ENCODE measurements at regions not wholly inside any gene's neighbourhood (a gene's known extent, or its start where the extent isn't known, plus 50 kb on each side); places are given as distances from the start of the nearest gene placed in this dataset.
"Not testable (repeated sequence)": the region's sequence is repeated elsewhere in the genome, so short reads cannot be mapped to it uniquely, and the experiment has no call there.

- no peak for DNase-seq
Measured at GRCh38 chr1:195738966-195739650, 869.1 kb downstream of the KCNT2 start.

GRCh38 chr1:195735140-195735539 is 873.1 kb downstream of the KCNT2 start:
- DNase-seq = no peak

- DNase-seq = no peak
Measured at GRCh38 chr1:195733826-195734225, 874.4 kb downstream of the KCNT2 start.

DNA sequence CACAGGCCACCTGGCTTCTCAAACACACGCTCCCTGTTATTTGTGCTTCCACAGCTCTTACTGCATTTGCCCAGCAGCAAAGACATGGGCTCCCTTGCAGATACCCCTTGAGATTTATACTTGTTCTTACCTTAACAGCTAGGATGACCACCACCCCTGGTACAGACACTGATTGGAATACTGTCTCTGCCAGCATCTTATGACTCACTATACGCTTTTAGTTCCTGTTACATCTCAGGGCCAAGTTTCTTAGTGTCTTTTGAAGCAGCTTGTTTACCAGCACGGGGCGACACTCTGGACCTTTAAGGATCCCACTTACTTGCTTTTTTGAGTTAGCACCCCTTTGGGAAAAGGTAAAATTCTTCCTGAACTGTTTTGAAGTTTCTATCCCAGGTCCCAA is 874.8 kb downstream of the KCNT2 start:
- DNase-seq = no peak

GRCh38 chr1:195731385-195731784 is 876.9 kb downstream of the KCNT2 start:
- DNase-seq = no peak

DNA sequence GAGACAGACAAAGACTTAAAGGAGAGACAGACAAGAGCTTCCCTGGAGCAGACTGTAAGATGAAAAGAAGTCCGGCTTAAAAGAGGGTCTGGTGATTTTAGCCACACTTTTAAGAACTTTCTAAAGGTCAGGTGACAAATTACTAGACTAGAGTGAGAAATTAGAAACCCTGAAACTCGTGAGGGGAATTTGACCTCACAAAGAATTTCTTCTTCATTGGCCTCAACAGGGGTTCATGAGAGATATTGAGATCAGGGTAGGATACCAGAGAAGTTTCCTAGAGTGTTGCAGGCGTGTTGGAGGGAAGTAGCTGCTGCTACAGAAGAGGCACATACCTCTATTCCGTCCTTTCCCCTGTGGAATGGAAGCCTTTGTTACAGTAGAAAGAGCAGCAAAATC is 884.4 kb downstream of the KCNT2 start:
- DNase-seq = no peak

DNA sequence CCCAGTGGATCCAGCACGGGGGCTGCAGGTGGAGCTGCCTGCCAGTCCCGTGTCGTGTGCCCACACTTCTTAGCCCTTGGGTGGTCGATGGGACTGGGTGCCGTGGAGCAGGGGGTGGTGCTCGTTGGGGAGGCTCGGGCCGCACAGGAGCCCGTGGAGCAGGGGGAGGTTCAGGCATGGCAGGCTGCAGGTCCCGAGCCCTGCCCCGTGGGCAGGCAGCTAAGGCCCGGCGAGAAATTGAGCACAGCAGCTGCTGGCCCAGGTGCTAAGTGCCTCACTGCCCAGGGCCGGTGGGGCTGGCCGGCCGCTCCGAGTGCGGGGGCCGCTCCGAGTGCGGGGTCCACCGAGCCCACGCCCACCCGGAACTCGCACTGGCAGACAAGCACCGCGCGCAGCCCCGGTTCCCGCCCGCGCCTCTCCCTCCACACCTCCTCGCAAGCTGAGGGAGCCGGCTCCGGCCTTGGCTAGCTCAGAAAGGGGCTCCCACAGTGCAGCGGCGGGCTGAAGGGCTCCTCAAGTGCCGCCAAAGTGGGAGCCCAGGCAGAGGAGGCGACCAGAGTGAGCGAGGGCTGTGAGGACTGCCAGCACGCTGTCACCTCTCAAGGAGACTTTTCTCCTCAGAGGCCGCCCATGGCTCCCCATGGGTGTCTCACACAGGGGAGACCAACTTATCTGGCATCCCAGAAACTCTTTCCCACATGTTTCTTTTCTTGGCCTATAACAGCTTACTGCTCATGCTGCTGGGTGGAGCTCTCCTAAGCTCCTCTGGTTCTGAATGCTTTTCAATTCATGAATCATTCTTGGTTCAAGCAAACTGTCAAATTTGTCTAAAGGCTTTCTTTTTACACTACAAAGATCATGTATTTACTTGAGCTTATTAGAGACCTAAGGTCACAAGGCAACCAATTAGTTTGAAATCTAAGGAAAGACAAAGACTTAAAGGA is 885.1 kb downstream of the KCNT2 start:
- not testable (repeated sequence) for DNase-seq

DNA sequence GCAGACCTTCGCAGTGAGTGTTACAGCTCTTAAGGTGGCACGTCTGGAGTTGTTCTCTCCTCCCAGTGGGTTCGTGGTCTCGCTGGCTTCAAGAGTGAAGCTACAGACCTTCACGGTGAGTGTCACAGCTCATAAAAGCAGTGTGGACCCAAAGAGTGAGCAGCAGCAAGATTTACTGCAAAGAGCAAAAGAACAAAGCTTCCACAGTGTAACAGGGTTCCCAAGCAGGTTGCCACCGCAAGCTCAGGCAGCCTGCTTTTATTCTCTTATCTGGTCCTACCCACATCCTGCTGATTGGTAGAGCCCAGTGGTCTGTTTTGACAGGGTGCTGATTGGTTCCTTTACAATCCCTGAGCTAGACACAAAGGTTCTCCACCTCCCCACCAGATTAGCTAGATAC is 886.1 kb downstream of the KCNT2 start:
- DNase-seq = not testable (repeated sequence)

- DNase-seq = no peak
Measured at GRCh38 chr1:195721210-195721971, 886.8 kb downstream of the KCNT2 start.

- DNase-seq = no peak
Measured at GRCh38 chr1:195717651-195718050, 890.6 kb downstream of the KCNT2 start.

DNA sequence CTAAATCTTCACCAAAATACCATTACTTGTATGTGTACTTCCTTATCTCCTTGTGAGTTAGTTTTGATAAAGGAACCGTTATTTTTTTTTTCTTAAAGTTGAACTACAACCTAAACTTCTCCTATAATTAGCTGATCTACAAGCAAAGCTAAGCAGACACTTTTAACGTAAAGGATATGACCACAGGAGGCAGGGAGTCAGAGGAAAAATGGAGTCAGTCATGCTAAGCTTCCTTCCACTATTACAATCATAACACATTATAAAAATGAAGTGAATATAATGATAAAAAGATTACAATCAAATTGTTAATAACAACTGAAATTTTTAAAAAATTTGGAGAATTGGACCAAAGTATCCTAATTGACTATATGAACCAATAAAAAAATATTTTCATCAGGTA is 892.6 kb downstream of the KCNT2 start:
- DNase-seq = no peak

DNA sequence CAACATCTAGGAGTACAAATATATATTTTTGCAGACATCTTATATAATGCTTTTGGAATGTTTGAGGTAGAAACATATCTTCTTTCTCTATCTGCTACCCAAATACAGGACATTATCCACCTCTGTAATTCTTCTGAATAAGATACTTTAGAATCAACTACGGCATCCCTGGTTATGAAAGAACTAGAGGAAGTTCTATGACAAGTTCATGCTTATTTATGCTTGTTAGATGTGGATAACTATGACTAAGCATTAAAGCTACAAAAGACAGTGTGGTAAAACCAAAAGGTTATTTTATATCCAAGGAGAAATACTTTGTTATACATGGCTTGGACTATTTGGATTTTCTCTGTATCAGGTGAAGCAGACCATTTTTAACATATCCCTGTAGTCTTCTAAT is 894.0 kb downstream of the KCNT2 start:
- DNase-seq = no peak

DNA sequence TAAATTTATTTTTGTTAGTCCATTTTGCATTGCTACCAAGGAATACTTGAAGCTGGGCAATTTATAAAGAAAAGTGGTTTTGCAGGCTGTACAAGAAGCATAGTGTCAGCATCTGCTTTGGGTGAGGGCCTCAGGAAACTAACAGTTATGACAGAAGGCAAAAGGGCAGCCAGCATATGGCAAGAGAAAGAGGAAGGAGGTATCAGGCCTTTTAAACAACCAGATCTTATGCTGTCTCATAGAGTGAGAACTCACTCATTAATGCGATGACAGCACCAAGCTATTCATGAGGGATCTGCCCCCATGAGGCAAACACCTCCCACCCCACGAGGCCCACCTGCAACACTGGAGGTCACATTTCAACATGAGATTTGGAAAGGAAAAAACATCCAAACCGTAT is 898.4 kb downstream of the KCNT2 start:
- DNase-seq = peak; percentile 3 to 22

DNA sequence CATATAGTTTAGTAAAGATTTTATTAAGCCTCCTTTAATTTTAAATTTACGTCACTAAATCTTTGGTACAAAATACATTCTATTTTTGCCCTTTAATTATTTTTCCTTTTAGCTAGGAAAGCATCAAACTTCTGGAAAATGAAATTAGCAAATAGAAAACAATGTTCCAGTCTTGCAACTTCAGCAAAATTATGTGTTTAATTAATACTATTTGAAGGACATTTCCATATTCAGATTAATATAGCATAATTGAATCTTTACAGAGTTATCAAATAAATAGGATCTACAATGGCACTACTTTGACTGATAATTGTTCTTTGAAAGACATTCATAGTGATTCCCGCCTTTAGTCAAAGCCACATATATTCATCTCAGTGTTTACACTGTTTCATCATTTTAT is 904.2 kb downstream of the KCNT2 start:
- DNase-seq = no peak

- no peak for DNase-seq
Measured at GRCh38 chr1:195701149-195701548, 907.1 kb downstream of the KCNT2 start.

GRCh38 chr1:195697130-195697529 is 911.1 kb downstream of the KCNT2 start:
- no peak for DNase-seq

GRCh38 chr1:195686764-195687163 is 921.5 kb downstream of the KCNT2 start:
- no peak for DNase-seq

DNA sequence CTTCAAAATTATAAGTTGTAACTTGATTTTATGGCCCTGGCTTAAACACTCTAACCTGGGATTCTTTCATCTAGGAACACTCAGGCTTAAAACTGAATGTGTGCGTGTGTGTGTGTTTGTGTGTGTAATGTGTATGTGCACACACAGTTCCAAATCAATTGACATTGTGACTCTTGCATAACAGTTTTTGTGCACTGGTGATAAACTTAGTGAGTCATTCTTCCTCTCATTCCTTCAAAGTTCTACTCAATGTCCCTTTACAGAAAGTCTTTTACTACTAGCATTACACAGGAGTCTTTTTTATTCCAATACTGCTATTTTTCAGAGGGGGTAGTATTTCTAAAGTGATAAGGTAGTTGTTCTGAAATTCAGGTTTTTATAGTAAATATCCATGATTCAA is 943.6 kb downstream of the KCNT2 start:
- no peak for DNase-seq

- DNase-seq = no peak
Measured at GRCh38 chr1:195663549-195664280, 944.5 kb downstream of the KCNT2 start.

DNA sequence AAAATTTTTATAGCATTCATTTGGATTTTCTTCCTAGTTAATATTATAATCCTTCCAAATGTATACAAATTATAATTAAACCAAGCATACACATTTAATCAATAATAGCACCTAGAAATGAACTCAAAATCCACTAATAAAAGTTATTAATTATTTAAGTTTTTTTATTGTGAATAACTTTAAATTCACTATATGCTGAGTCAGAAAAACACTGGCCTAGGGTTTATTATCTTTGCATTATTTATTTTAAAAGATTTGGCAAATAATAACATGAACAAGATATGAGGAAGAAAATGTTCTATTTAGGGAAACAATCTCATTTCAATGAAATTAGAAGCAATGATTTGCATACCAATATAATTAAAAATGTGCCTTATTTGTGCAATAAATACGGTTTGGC is 951.5 kb downstream of the KCNT2 start:
- DNase-seq = no peak

GRCh38 chr1:195648875-195649274 is 959.4 kb downstream of the KCNT2 start:
- DNase-seq = not testable (repeated sequence)

- DNase-seq = no peak
Measured at GRCh38 chr1:195637539-195637938, 970.7 kb downstream of the KCNT2 start.

DNA sequence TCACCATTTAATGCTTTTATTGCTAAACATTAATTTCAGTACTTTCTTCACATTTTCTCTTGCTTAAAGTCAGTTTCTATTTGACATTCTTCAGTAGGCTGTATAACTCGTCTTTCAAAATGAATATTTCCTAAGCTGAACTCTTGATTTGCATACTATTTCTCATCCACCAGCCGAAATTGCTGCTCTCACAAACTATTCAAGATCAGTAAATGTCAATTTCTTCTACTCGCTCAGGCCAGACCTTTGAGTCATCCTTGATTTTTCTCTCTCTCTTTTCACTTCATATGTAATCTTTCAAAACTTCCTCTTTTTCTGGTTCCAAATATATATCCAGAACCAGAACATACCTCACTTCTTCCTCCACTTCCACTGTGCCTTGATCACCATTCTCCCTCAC is 990.0 kb downstream of the KCNT2 start:
- no peak for DNase-seq

Measured in AML-193 (cell line).